Omental fat pad (tissue), 3 donors: ENCODE measurements at regions not wholly inside any gene's neighbourhood (a gene's known extent, or its start where the extent isn't known, plus 50 kb on each side); places are given as distances from the start of the nearest gene placed in this dataset.

ENCODE experiments used
- ATAC-seq: fragments of 150-250 bp; one replicate; pipeline ENCODE4 v1.9.1; 2016; ENCODE audit warnings: mild to moderate bottlenecking, moderate library complexity; ENCODE audit not compliant: low FRiP score
- DNase-seq: peaks from one replicate; pipeline ENCODE4 v3.0.0-alpha.2; 2019; ENCODE audit warnings: low spot score
- TF ChIP-seq, protein P1 (sequence below), 3 donors: fragments of 450-650 bp; IDR thresholded peaks; one replicate each; pipeline ENCODE4 v1.5.1; 2016 to 2017; ENCODE audit warnings: antibody characterized with exemption in 3 of 3, mild to moderate bottlenecking in 3 of 3, moderate library complexity in 2 of 3

DNA sequence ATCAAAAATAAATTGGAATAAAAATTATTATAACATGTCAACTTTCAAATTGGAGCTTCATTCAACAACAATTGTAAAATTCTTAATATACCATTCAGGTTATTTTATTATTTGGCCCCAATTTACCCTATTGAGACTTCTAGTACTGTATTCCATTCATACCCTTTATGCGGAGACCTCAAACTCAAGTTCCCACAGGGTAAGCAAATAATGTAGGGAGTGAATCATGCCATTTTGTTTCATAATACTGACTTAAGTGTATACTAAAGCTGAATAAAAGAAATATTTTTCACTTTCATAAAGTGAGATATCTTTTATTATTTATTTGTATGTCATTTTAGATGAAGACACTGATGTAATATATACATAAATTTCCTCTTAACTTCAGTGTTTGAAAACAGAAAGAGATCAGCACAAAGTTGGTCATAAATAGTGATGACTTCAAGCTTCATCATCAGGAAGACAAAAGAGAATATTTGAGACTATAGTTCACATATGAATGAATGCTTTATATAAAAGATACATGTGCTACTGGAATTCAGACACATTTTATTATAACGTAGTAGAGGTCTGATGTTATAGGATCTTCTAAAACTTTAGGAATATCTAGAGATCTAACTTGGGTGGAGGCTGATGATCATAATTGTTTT is 894.4 kb upstream of the PCDH9 start:
- TF ChIP-seq, protein P1, sequence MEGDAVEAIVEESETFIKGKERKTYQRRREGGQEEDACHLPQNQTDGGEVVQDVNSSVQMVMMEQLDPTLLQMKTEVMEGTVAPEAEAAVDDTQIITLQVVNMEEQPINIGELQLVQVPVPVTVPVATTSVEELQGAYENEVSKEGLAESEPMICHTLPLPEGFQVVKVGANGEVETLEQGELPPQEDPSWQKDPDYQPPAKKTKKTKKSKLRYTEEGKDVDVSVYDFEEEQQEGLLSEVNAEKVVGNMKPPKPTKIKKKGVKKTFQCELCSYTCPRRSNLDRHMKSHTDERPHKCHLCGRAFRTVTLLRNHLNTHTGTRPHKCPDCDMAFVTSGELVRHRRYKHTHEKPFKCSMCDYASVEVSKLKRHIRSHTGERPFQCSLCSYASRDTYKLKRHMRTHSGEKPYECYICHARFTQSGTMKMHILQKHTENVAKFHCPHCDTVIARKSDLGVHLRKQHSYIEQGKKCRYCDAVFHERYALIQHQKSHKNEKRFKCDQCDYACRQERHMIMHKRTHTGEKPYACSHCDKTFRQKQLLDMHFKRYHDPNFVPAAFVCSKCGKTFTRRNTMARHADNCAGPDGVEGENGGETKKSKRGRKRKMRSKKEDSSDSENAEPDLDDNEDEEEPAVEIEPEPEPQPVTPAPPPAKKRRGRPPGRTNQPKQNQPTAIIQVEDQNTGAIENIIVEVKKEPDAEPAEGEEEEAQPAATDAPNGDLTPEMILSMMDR (IDR thresholded peaks at IDR 0.05): no peak
- no peak for ATAC-seq
- DNase-seq: no peak

DNA sequence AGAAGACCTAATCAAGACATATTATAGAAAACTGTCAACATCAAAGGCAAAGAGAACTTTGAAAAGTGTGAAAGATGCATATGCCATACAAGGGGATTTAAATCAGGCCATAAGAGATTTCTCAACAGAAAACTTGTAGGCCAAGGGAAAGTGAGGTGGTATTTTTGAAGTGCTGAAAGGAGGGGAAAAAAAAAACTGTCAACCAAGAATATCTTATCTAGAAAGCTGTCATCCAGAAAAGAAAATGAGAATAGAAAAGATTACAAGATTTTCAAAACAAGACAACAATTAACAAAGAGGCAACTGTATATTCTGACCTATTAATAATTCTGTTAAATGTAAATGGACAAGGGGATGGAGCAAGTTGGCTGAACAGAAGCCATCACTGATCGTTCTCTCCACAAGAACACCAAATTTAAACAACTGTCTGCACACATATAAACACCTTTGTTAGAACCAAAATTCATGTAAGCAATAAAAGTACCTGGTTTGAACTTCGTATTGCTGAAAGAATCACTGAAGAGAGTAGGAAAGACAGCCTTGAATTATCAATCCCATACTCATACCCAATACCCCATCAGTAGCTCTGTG is 880.1 kb upstream of the PCDH9 start:
- TF ChIP-seq, protein P1 (IDR thresholded peaks at IDR 0.05): no peak
- no peak for DNase-seq
- no peak for ATAC-seq

GRCh38 chr13:68107667-68108066 is 877.5 kb upstream of the PCDH9 start:
- DNase-seq (no peak), ATAC-seq (no peak)

DNA sequence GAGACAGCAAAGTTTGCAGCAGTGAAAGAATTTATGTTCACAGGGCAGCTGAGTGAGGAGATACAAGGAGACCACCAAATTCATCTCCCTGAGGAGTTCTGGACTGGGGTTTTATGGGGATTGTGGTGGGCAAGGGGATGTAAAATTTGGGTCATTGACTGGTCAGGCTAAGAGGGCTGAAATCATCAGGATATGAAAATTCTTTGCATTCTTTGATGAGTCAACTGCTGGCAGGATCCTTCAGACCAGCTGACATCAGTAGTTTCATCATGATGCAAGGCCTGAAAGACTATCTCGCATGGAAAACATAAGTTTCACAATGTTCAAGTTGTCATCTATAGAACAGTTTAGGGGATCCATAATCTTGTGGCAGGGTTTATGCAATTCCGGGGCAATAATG is 869.5 kb upstream of the PCDH9 start:
- DNase-seq: no peak
- ATAC-seq: no peak
- TF ChIP-seq, protein P1 (IDR thresholded peaks at IDR 0.05): no peak

More at GRCh38 chr13:68107667-68108066, 877.5 kb upstream of the PCDH9 start:
- TF ChIP-seq, protein P1 (IDR thresholded peaks at IDR 0.05): no peak

DNA sequence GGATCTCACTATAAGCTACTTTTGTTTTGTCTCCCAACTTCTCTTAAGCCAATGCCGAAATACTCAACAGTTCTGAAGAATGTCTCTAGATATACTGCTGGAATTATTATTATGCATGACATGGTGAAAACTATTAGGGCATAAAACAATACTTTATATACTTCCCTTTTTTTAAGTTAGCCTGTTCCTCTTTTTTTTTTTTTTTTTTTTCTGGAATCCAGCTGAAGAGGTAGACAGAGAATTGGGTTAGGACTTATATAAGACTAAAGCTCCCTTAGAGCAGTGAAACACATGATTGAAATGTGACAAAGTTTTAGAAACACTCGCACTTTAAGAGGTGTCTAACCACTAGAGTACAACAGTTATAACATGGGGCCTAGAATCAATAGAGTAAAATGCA is 850.9 kb upstream of the PCDH9 start:
- TF ChIP-seq, protein P1 (IDR thresholded peaks at IDR 0.05): no peak
- DNase-seq (no peak), ATAC-seq (no peak)

DNA sequence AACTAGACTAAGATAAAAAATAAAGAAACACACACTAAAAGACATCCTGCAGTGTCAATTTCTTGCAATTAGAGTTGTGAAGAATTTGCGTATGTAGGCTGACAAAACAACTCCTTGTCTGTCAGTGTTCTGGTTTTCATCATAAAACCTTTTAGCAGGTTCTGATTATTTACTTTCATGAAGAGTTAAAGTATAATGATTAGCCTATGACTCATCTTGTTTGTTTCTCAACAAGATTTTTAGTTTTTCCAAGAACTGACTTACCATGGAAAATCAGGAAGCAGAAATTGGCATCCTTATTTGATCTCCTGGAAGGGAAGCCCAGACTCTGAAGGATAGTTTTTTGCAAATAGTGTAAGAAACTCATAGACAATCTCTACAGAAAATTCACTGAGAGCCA is 848.7 kb upstream of the PCDH9 start:
- no peak for ATAC-seq
- no peak for DNase-seq
- TF ChIP-seq, protein P1 (IDR thresholded peaks at IDR 0.05): no peak

- DNase-seq: no peak
- TF ChIP-seq, protein P1 (IDR thresholded peaks at IDR 0.05): no peak
- ATAC-seq: no peak
Observed at GRCh38 chr13:68078469-68078868, 848.3 kb upstream of the PCDH9 start.
